HCT116 (cell line): ENCODE measurements at regions not wholly inside any gene's neighbourhood (a gene's known extent, or its start where the extent isn't known, plus 50 kb on each side); places are given as distances from the start of the nearest gene placed in this dataset.

Experiments
- ATAC-seq: fragments of 200-7000 bp; cut with Tn5 transposase; 2 replicates; pipeline ENCODE4 v1.9.1; 2020; ENCODE audit warnings: mild to moderate bottlenecking, moderate library complexity
- BruUV-seq: library from RNA; stranded (reverse); fragments of 400-500 nt; replicated peaks from 2 replicates; lab custom pipeline; 2021; lab: Mats Ljungman, UMichigan
- CTCF ChIA-PET: fragments of 300-600 bp; sonication (Branson Sonifier 250); formaldehyde crosslinking; loops from one replicate; lab custom pipeline; 2021; ENCODE audit warnings: antibody characterized with exemption; lab: Charles Lee
- POLR2A ChIA-PET: fragments of 300-600, 350-600 bp; sonication (Branson Sonifier 250); formaldehyde crosslinking; loops from one replicate; lab custom pipeline; 2021; ENCODE audit warnings: antibody characterized with exemption; lab: Charles Lee
- RAD21 ChIA-PET, 2 experiments: fragments of 300-600 bp; sonication (Branson Sonifier 250); formaldehyde crosslinking; loops; one replicate each; lab custom pipeline; 2023; ENCODE audit warnings: low total read pairs in 2 of 2; ENCODE audit not compliant: uncharacterized antibody in 2 of 2, unreplicated experiment in 2 of 2, low non-redundant PET in 1 of 2; lab: Charles Lee
- DNase-seq: peaks from one replicate; pipeline ENCODE4 v3.0.0-alpha.2; 2010; ENCODE audit warnings: low read depth, low spot score
- H2AFZ ChIP-seq: fragments of 200-600 bp; shearing (Covaris generic), sonication (generic); 2 replicates; pipeline ENCODE4 v1.6.1; 2017; ENCODE audit warnings: low read depth, mixed run types, mixed read lengths, antibody characterized with exemption, low read length; ENCODE audit not compliant: poor library complexity, severe bottlenecking
- H3K27ac ChIP-seq: 2 replicates; pipeline ENCODE4 v1.5.1; 2012; ENCODE audit warnings: low read depth, low read length
- H3K27me3 ChIP-seq: fragments of 200-600 bp; sonication (generic); 2 replicates; pipeline ENCODE4 v1.6.1; 2016; ENCODE audit warnings: mixed run types, low read length, mixed read lengths; ENCODE audit not compliant: insufficient read depth
- H3K36me3 ChIP-seq, 2 experiments: fragments of 200-500 bp in 1 of 2; fragments of 200-600 bp in 1 of 2; sonication (Bioruptor generic) in 1 of 2; sonication (generic) in 1 of 2; 2 replicates each; pipeline versions ENCODE4 v1.5.1 to v1.6.1; 2014 to 2016; ENCODE audit warnings: low read length in 2 of 2, inconsistent platforms in 1 of 2, mixed read lengths in 1 of 2, mixed run types in 1 of 2; ENCODE audit not compliant: insufficient read depth in 2 of 2, control insufficient read depth in 1 of 2
- H3K4me1 ChIP-seq, 2 experiments: fragments of 200-600 bp in 1 of 2; sonication (generic) in 1 of 2; 2 replicates each; pipeline versions ENCODE4 v1.5.1 to v1.6.1; 2012 to 2017; ENCODE audit warnings: low read length in 2 of 2, inconsistent platforms in 1 of 2, mild to moderate bottlenecking in 1 of 2, mixed read lengths in 1 of 2, mixed run types in 1 of 2, moderate library complexity in 1 of 2; ENCODE audit not compliant: insufficient read depth in 2 of 2, control insufficient read depth in 1 of 2
- H3K4me2 ChIP-seq: fragments of 200-600 bp; sonication (generic); 2 replicates; pipeline ENCODE4 v1.6.1; 2017; ENCODE audit warnings: mixed run types, low read length, mixed read lengths
- H3K4me3 ChIP-seq, 2 experiments: fragments of 200-600 bp in 1 of 2; sonication (generic) in 1 of 2; replicated peaks in 1 of 2; 2 replicates each; pipeline ENCODE4 v1.5.1; 2011 to 2016; ENCODE audit warnings: low read length in 2 of 2, control low read depth in 1 of 2, low read depth in 1 of 2, mild to moderate bottlenecking in 1 of 2, mixed read lengths in 1 of 2, mixed run types in 1 of 2
- H3K79me2 ChIP-seq: fragments of 200-600 bp; sonication (generic); 2 replicates; pipeline ENCODE4 v1.6.1; 2017; ENCODE audit warnings: mild to moderate bottlenecking, mixed run types, low read length, moderate library complexity, mixed read lengths; ENCODE audit not compliant: insufficient read depth
- H3K9ac ChIP-seq: fragments of 200-600 bp; sonication (generic); 2 replicates; pipeline ENCODE4 v1.6.1; 2016; ENCODE audit warnings: low read length, mixed read lengths
- H3K9me2 ChIP-seq: fragments of 200-600 bp; sonication (generic), shearing (Covaris generic); 2 replicates; pipeline ENCODE4 v1.6.1; 2017; ENCODE audit warnings: mixed run types, mild to moderate bottlenecking, moderate library complexity; ENCODE audit not compliant: insufficient read depth
- H3K9me3 ChIP-seq, 2 experiments: fragments of 200-500 bp in 1 of 2; fragments of 200-600 bp in 1 of 2; sonication (Bioruptor generic) in 1 of 2; sonication (generic) in 1 of 2; 2 replicates each; pipeline ENCODE4 v1.6.1; 2014 to 2017; ENCODE audit warnings: low read length in 2 of 2, mixed read lengths in 2 of 2, inconsistent platforms in 1 of 2, low read depth in 1 of 2, mild to moderate bottlenecking in 1 of 2, mixed run types in 1 of 2, moderate library complexity in 1 of 2; ENCODE audit not compliant: control insufficient read depth in 1 of 2, insufficient read depth in 1 of 2
- H4K20me1 ChIP-seq: fragments of 200-600 bp; sonication (generic), shearing (Covaris generic); 2 replicates; pipeline ENCODE4 v1.6.1; 2017; ENCODE audit warnings: mixed run types, mild to moderate bottlenecking, moderate library complexity; ENCODE audit not compliant: insufficient read depth
- ATF3 ChIP-seq: IDR thresholded peaks from 2 replicates; pipeline ENCODE4 v1.6.1; 2012
- CBX3 ChIP-seq: IDR thresholded peaks from 2 replicates; pipeline ENCODE4 v1.6.1; 2012; ENCODE audit warnings: low read depth
- CEBPB ChIP-seq: IDR thresholded peaks from 2 replicates; pipeline ENCODE4 v1.6.1; 2012; ENCODE audit warnings: low read depth
- CTCF ChIP-seq, 3 experiments: fragments of 200-600 bp in 1 of 3; sonication (generic) in 1 of 3; IDR thresholded peaks in 2 of 3; conservative IDR thresholded peaks in 1 of 3; 2 replicates each; pipeline ENCODE4 v1.5.1; 2012 to 2017; ENCODE audit warnings: low read depth in 2 of 3, low read length in 2 of 3, antibody characterized with exemption in 1 of 3, borderline replicate concordance in 1 of 3, control low read depth in 1 of 3, mild to moderate bottlenecking in 1 of 3, mixed read lengths in 1 of 3, mixed run types in 1 of 3, moderate library complexity in 1 of 3; ENCODE audit not compliant: insufficient read depth in 1 of 3
- EGR1 ChIP-seq: IDR thresholded peaks from 2 replicates; pipeline ENCODE4 v1.6.1; 2012; ENCODE audit warnings: low read depth
- ELF1 ChIP-seq: IDR thresholded peaks from 2 replicates; pipeline ENCODE4 v1.6.1; 2012; ENCODE audit warnings: low read depth, borderline replicate concordance
- EZH2 ChIP-seq: fragments of 200-600 bp; sonication (generic); IDR thresholded peaks from 2 replicates; pipeline ENCODE4 v1.6.1; 2017; ENCODE audit warnings: antibody characterized with exemption, mixed run types
- EZH2phosphoT487 ChIP-seq: fragments of 200-600 bp; IDR thresholded peaks from 2 replicates; pipeline ENCODE4 v1.6.1; 2018; ENCODE audit warnings: antibody characterized with exemption, borderline replicate concordance
- POLR2A ChIP-seq: IDR thresholded peaks from 2 replicates; pipeline ENCODE4 v1.7.0; 2011; ENCODE audit warnings: borderline replicate concordance; ENCODE audit not compliant: insufficient read depth, insufficient read length; ENCODE audit errors: extremely low read depth
- SIN3A ChIP-seq: IDR thresholded peaks from 2 replicates; pipeline ENCODE4 v1.6.1; 2012; ENCODE audit warnings: low read depth
- SP1 ChIP-seq: IDR thresholded peaks from 2 replicates; pipeline ENCODE4 v1.6.1; 2012; ENCODE audit warnings: low read depth
- SRF ChIP-seq: IDR thresholded peaks from 2 replicates; pipeline ENCODE4 v1.6.1; 2012; ENCODE audit warnings: low read depth
- TCF7L2 ChIP-seq: IDR thresholded peaks from 2 replicates; pipeline ENCODE4 v1.7.0; 2011; ENCODE audit warnings: borderline replicate concordance, inconsistent platforms; ENCODE audit not compliant: insufficient read depth, insufficient read length; ENCODE audit errors: extremely low read depth
- YY1 ChIP-seq: IDR thresholded peaks from 2 replicates; pipeline ENCODE4 v1.6.1; 2011; ENCODE audit warnings: low read length, low read depth, moderate library complexity, mild to moderate bottlenecking; ENCODE audit not compliant: insufficient replicate concordance; ENCODE audit errors: extremely low read depth
- ZBTB33 ChIP-seq: IDR thresholded peaks from 2 replicates; pipeline ENCODE4 v1.6.1; 2011; ENCODE audit warnings: mild to moderate bottlenecking, low read length, moderate library complexity; ENCODE audit not compliant: insufficient replicate concordance; ENCODE audit errors: extremely low read depth
- ZFX ChIP-seq: fragments of 450-650 bp; IDR thresholded peaks from 2 replicates; pipeline ENCODE4 v1.6.1; 2017
- intact Hi-C: fragments of 100-400 bp; cut with micrococcal nuclease; formaldehyde crosslinking; loops from 2 replicates; pipeline ENCODE4 v1.10.0; 2022

GRCh38 chr3:137259701-137260100 lies 301.9 kb downstream of the IL20RB start:
- H3K9me2 ChIP-seq: no peaks in the 10 kb centered on the region
- intact Hi-C loops: no loop called here
- CTCF ChIA-PET: no interaction called here

GRCh38 chr3:137264071-137264820 lies 306.5 kb downstream of the IL20RB start:
- no peaks in the 10 kb centered on the region for H4K20me1 ChIP-seq
- H3K27me3 ChIP-seq: peaks cover 64% of the 10 kb centered on the region
- H3K9me2 ChIP-seq: no peaks in the 10 kb centered on the region
- POLR2A ChIA-PET: no interaction called here
- H3K36me3 ChIP-seq: no peaks in the 10 kb centered on the region
- no peak overlapping the region for H3K4me2 ChIP-seq
- no peak overlapping the region for H3K9ac ChIP-seq
- RAD21 ChIA-PET: no interaction called here
- H3K79me2 ChIP-seq: no peaks in the 10 kb centered on the region
- H3K27ac ChIP-seq: no peak overlapping the region
- ATAC-seq: no peak
- intact Hi-C loops: no loop called here
- no TSS peak for BruUV-seq
- CTCF ChIA-PET: no interaction called here
- H3K9me3 ChIP-seq: no peaks in the 10 kb centered on the region
- H3K4me3 ChIP-seq: no peak overlapping the region
- H3K4me1 ChIP-seq: no peaks in the 10 kb centered on the region
- no peak overlapping the region for H2AFZ ChIP-seq
- DNase-seq: no peak
- no peak for TF ChIP-seq SP1
- no peak for TF ChIP-seq CBX3
- TF ChIP-seq CTCF (IDR thresholded peaks at IDR 0.05 in 2 of 3, conservative IDR thresholded peaks at IDR 0.05 in 1 of 3; ENCODE audit: borderline replicate concordance in 1 of 3, insufficient read depth in 1 of 3, low read depth in 2 of 3, low read length in 2 of 3): no peak
- TF ChIP-seq EGR1: no peak
- no peak for TF ChIP-seq ELF1
- TF ChIP-seq SRF: no peak
- no peak for TF ChIP-seq CEBPB
- no peak for TF ChIP-seq ATF3
- TF ChIP-seq ZFX: no peak
- TF ChIP-seq EZH2: no peak
- no peak for TF ChIP-seq EZH2phosphoT487
- TF ChIP-seq POLR2A: no peak
- TF ChIP-seq TCF7L2: no peak
- no peak for TF ChIP-seq SIN3A

More at GRCh38 chr3:137259701-137260100, 301.9 kb downstream of the IL20RB start:
- Histone ChIP-seq H3K79me2 (no peaks in the 10 kb centered on the region), H3K4me3 (no peak overlapping the region), H3K36me3 (no peaks in the 10 kb centered on the region), H4K20me1 (no peaks in the 10 kb centered on the region), H3K9me3 (no peaks in the 10 kb centered on the region), H3K4me1 (no peaks in the 10 kb centered on the region), H3K27ac (no peak overlapping the region), H2AFZ (no peak overlapping the region), H3K9ac (no peak overlapping the region), H3K4me2 (no peak overlapping the region), H3K27me3 (peaks cover 40% of the 10 kb centered on the region)
- ChIA-PET RAD21 (no interaction called here), POLR2A (no interaction called here)
- no peak for TF ChIP-seq ZBTB33
- no peak for TF ChIP-seq YY1
- BruUV-seq: no TSS peak
- DNase-seq: no peak
- no peak for ATAC-seq
